ENCODE measurements at regions not wholly inside any gene's neighbourhood (a gene's known extent, or its start where the extent isn't known, plus 50 kb on each side); places are given as distances from the start of the nearest gene placed in this dataset.

DNA sequence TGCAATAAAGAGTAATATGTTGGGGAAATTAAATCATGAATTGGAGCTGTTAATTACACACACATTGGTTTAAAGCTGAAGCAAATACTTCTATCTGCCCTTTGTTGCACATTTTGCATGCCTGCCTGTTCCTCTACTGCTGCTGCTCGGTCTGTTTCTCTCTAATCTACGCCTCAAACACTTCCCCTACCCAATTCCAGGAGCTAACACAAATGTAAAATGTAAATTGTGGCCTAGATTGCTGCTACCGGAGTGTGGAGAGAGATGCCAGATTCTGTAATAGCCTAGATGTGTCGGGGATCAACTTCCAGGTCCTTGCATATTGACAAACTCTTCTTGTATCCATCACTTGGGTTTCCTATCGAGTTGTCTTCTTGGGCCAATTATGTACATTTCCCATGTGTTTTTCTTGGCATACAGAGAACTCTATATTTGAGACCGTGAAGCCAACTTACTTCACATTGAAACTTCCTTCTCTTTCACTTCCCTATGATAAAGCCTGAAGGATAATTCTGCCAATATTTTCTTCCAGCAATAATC lies 450.4 kb upstream of the NR2F2 start:
- H3K4me1 ChIP-seq (replicated peaks in 1 of 2): peaks cover 0 to 4% of the 10 kb centered on the region in 2 donors
- 68 to 78% (median 73%) methylated on average over 6 of the region's 6 CpGs for WGBS, 4 donors
- TF ChIP-seq POLR2A (IDR thresholded peaks at IDR 0.05): no peak
- TF ChIP-seq, protein P1, sequence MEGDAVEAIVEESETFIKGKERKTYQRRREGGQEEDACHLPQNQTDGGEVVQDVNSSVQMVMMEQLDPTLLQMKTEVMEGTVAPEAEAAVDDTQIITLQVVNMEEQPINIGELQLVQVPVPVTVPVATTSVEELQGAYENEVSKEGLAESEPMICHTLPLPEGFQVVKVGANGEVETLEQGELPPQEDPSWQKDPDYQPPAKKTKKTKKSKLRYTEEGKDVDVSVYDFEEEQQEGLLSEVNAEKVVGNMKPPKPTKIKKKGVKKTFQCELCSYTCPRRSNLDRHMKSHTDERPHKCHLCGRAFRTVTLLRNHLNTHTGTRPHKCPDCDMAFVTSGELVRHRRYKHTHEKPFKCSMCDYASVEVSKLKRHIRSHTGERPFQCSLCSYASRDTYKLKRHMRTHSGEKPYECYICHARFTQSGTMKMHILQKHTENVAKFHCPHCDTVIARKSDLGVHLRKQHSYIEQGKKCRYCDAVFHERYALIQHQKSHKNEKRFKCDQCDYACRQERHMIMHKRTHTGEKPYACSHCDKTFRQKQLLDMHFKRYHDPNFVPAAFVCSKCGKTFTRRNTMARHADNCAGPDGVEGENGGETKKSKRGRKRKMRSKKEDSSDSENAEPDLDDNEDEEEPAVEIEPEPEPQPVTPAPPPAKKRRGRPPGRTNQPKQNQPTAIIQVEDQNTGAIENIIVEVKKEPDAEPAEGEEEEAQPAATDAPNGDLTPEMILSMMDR (IDR thresholded peaks at IDR 0.05): no peak
- H3K27ac ChIP-seq: peak overlapping the region in 1 of 5 donors; percentile 50
- no peaks in the 10 kb centered on the region for H3K36me3 ChIP-seq (replicated peaks in 1 of 2)
- DNase-seq: no peak
- no peaks in the 10 kb centered on the region for H3K9me3 ChIP-seq (replicated peaks in 1 of 3)
- peak overlapping the region in 1 of 4 donors; percentile 25 for H3K4me3 ChIP-seq
- H3K27me3 ChIP-seq: no peaks in the 10 kb centered on the region
- intact Hi-C loops (cut with DNase I): no loop called here

DNA sequence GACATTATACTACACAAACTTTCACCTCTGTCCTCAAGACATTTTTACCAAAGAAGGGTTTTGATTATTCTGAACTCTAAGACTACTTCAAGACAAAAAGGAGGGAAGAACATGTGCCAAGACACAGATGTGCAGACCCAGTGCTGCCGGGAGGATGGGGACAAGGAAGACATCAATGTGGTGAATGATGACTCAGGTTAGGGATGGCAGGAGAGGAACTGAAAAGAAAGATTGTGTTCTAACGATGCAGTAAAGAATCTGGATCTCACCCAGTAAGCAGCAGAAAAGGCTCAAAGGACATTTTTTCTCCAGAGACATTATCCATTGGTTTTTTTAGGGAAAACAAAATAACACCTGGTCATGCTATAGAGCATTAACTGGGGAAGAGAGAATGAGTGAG lies 449.9 kb upstream of the NR2F2 start:
- no peak for DNase-seq

GRCh38 chr15:95883064-95883463 lies 447.4 kb upstream of the NR2F2 start:
- no peaks in the 10 kb centered on the region for H3K9me3 ChIP-seq (replicated peaks in 1 of 3)
- H3K27ac ChIP-seq: no peak overlapping the region
- DNase-seq: no peak
- no peak for TF ChIP-seq POLR2A (IDR thresholded peaks at IDR 0.05)
- TF ChIP-seq, protein P1 (IDR thresholded peaks at IDR 0.05): no peak
- no peaks in the 10 kb centered on the region for H3K36me3 ChIP-seq (replicated peaks in 1 of 2)
- no peaks in the 10 kb centered on the region for H3K4me1 ChIP-seq (replicated peaks in 1 of 2)
- WGBS, 4 donors: 81 to 92% (median 88%) methylated on average over 5 to 6 of the region's 6 CpGs
- H3K4me3 ChIP-seq: no peak overlapping the region
- no peaks in the 10 kb centered on the region for H3K27me3 ChIP-seq
- intact Hi-C loops (cut with DNase I): no loop called here

More for the DNA sequence above, 449.9 kb upstream of the NR2F2 start:
- WGBS, 4 donors: 51 to 72% (median 59%) methylated on average over 2 of the region's 2 CpGs
- H3K27me3 ChIP-seq: no peaks in the 10 kb centered on the region
- no peaks in the 10 kb centered on the region for H3K9me3 ChIP-seq (replicated peaks in 1 of 3)
- TF ChIP-seq, protein P1 (IDR thresholded peaks at IDR 0.05): no peak
- no peak for TF ChIP-seq POLR2A (IDR thresholded peaks at IDR 0.05)
- peaks cover 0 to 1% of the 10 kb centered on the region in 2 donors for H3K4me1 ChIP-seq (replicated peaks in 1 of 2)
- H3K27ac ChIP-seq: no peak overlapping the region
- H3K4me3 ChIP-seq: no peak overlapping the region
- H3K36me3 ChIP-seq (replicated peaks in 1 of 2): no peaks in the 10 kb centered on the region
- intact Hi-C loops (cut with DNase I): no loop called here

DNA sequence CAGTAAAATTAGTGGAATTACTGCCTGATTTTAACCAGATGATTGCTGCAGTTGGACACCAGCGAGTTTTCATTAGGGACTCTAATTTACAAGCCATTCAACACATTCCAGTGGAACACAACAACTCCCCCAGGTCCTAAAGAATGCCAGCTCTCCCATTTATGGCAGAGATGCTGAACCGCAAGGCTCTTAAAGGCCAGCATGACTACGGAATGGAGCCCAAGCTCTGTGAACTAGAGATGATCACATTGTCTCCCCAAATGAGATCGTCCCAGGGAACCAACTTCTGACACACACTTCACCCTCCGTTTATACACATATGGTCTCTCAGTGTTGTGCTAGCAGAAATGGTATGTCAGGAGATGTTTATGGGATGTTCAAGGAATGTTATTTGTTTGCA lies 446.2 kb upstream of the NR2F2 start:
- Histone ChIP-seq H3K4me1 (replicated peaks in 1 of 2) (no peaks in the 10 kb centered on the region), H3K4me3 (no peak overlapping the region), H3K27ac (no peak overlapping the region), H3K9me3 (replicated peaks in 1 of 3) (no peaks in the 10 kb centered on the region), H3K36me3 (replicated peaks in 1 of 2) (no peaks in the 10 kb centered on the region), H3K27me3 (no peaks in the 10 kb centered on the region)
- intact Hi-C loops (cut with DNase I): no loop called here
- DNase-seq: no peak
- TF ChIP-seq, protein P1 (IDR thresholded peaks at IDR 0.05): no peak
- TF ChIP-seq POLR2A (IDR thresholded peaks at IDR 0.05): no peak
- WGBS, 4 donors: 81 to 89% (median 87%) methylated on average over 5 of the region's 5 CpGs
